H1 (cell line): ENCODE measurements at regions not wholly inside any gene's neighbourhood (a gene's known extent, or its start where the extent isn't known, plus 50 kb on each side); places are given as distances from the start of the nearest gene placed in this dataset.
A peak's percentile ranks its signal among the peaks of the same experiment; 100 is the strongest.

ENCODE experiments used
- CTCF ChIA-PET: fragments of 300-600 bp; sonication (Branson Sonifier 250); formaldehyde crosslinking; loops from one replicate; lab custom pipeline; 2021; ENCODE audit not compliant: partially characterized antibody; lab: Charles Lee
- POLR2A ChIA-PET: fragments of 300-600 bp; sonication (Branson Sonifier 250); formaldehyde crosslinking; loops from one replicate; lab custom pipeline; 2021; ENCODE audit warnings: inconsistent platforms; ENCODE audit not compliant: partially characterized antibody; lab: Charles Lee
- DNase-seq, 2 experiments: peaks; one replicate each; pipeline versions ENCODE4 v3.0.0 to v3.0.0-alpha.2; 2010 to 2022; ENCODE audit warnings: low spot score in 2 of 2, low read depth in 1 of 2, mixed read lengths in 1 of 2
- FAIRE-seq: peaks from 2 replicates; lab custom pipeline; 2011; peaks lifted over from hg19 to GRCh38; lab: Jason Lieb, UNC
- H2AFZ ChIP-seq: 2 replicates; pipeline ENCODE4 v1.8.1; 2012; ENCODE audit warnings: low read length, inconsistent platforms
- H2AK5ac ChIP-seq: 2 replicates; pipeline ENCODE4 v1.6.1; 2013; ENCODE audit warnings: low read depth, low read length
- H2BK120ac ChIP-seq: replicated peaks from 2 replicates; pipeline ENCODE3; 2013; ENCODE audit warnings: low read depth, low read length, inconsistent platforms
- H2BK12ac ChIP-seq: 2 replicates; pipeline ENCODE4 v1.6.1; 2013; ENCODE audit warnings: low read depth, low read length
- H2BK15ac ChIP-seq: 2 replicates; pipeline ENCODE4 v1.6.1; 2013; ENCODE audit warnings: low read length
- H2BK20ac ChIP-seq: 2 replicates; pipeline ENCODE4 v1.6.1; 2013; ENCODE audit warnings: low read length
- H2BK5ac ChIP-seq: 2 replicates; pipeline ENCODE4 v1.6.1; 2013; ENCODE audit warnings: low read depth, low read length
- H3K14ac ChIP-seq: 2 replicates; pipeline ENCODE4 v1.6.1; 2013; ENCODE audit warnings: inconsistent platforms; ENCODE audit not compliant: insufficient read length
- H3K18ac ChIP-seq: 2 replicates; pipeline ENCODE4 v1.6.1; 2013; ENCODE audit warnings: low read length; ENCODE audit errors: extremely low read depth
- H3K23ac ChIP-seq: 2 replicates; pipeline ENCODE4 v1.6.1; 2013; ENCODE audit warnings: inconsistent platforms; ENCODE audit not compliant: insufficient read length
- H3K23me2 ChIP-seq: 2 replicates; pipeline ENCODE4 v1.6.1; 2013; ENCODE audit warnings: low read depth, low read length
- H3K27ac ChIP-seq: 2 replicates; pipeline ENCODE4 v1.6.1; 2011; ENCODE audit warnings: low read depth, low read length, inconsistent platforms
- H3K27me3 ChIP-seq, 4 experiments: replicated peaks in 1 of 4; 1 replicate in 1 of 4; 2 replicates in 3 of 4; pipeline versions ENCODE4 v1.6.1 to v1.8.1; 2011 to 2013; ENCODE audit warnings: low read length in 3 of 4, mild to moderate bottlenecking in 3 of 4, inconsistent platforms in 2 of 4, mixed read lengths in 2 of 4, moderate library complexity in 1 of 4; ENCODE audit not compliant: control insufficient read depth in 3 of 4, insufficient read depth in 3 of 4; ENCODE audit errors: extremely low read depth in 1 of 4
- H3K36me3 ChIP-seq, 4 experiments: 2 replicates each; pipeline versions ENCODE4 v1.6.1 to v1.8.1; 2011 to 2013; ENCODE audit warnings: mild to moderate bottlenecking in 4 of 4, low read length in 3 of 4, moderate library complexity in 2 of 4, control low read depth in 1 of 4, inconsistent platforms in 1 of 4; ENCODE audit not compliant: insufficient read depth in 4 of 4, control insufficient read depth in 2 of 4
- H3K4ac ChIP-seq: replicated peaks from 2 replicates; pipeline ENCODE3; 2013; ENCODE audit warnings: low read length, low read depth, mixed read lengths, inconsistent platforms; ENCODE audit not compliant: insufficient read length
- H3K4me1 ChIP-seq, 4 experiments: replicated peaks in 1 of 4; 1 replicate in 1 of 4; 2 replicates in 3 of 4; pipeline versions ENCODE4 v1.6.1 to v1.8.1; 2011 to 2013; ENCODE audit warnings: low read length in 3 of 4, inconsistent platforms in 2 of 4, mixed read lengths in 1 of 4; ENCODE audit not compliant: insufficient read depth in 4 of 4, control insufficient read depth in 3 of 4
- H3K4me2 ChIP-seq, 2 experiments: 2 replicates each; pipeline versions ENCODE4 v1.6.1 to v1.8.1; 2011 to 2013; ENCODE audit warnings: low read depth in 2 of 2, low read length in 2 of 2, control low read depth in 1 of 2, inconsistent platforms in 1 of 2, mild to moderate bottlenecking in 1 of 2; ENCODE audit not compliant: insufficient read depth in 1 of 2
- H3K4me3 ChIP-seq, 4 experiments: fragments of 200-600, 300-600 bp in 1 of 4; sonication (generic), shearing (Covaris generic), sonication (Bioruptor Twin) in 1 of 4; 2 replicates each; pipeline versions ENCODE4 v1.5.1 to v1.8.1; 2011 to 2016; ENCODE audit warnings: low read length in 4 of 4, low read depth in 3 of 4, control low read depth in 2 of 4, inconsistent platforms in 2 of 4, mild to moderate bottlenecking in 2 of 4, mixed read lengths in 1 of 4, moderate library complexity in 1 of 4; ENCODE audit not compliant: insufficient read depth in 2 of 4; ENCODE audit errors: extremely low read depth in 1 of 4
- H3K56ac ChIP-seq: replicated peaks from 2 replicates; pipeline ENCODE3; 2013; ENCODE audit warnings: low read depth, mild to moderate bottlenecking, mixed read lengths, low read length, inconsistent platforms; ENCODE audit not compliant: insufficient read length
- H3K79me1 ChIP-seq: 2 replicates; pipeline ENCODE4 v1.6.1; 2013; ENCODE audit warnings: low read depth, low read length, control low read depth
- H3K79me2 ChIP-seq, 2 experiments: 2 replicates each; pipeline versions ENCODE4 v1.6.1 to v1.8.1; 2012 to 2013; ENCODE audit warnings: low read length in 2 of 2, mild to moderate bottlenecking in 2 of 2, inconsistent platforms in 1 of 2; ENCODE audit not compliant: insufficient read depth in 2 of 2, control insufficient read depth in 1 of 2
- H3K9ac ChIP-seq, 4 experiments: replicated peaks in 1 of 4; 1 replicate in 1 of 4; 2 replicates in 3 of 4; pipeline versions ENCODE4 v1.6.1 to v1.8.1; 2011 to 2013; ENCODE audit warnings: low read depth in 3 of 4, low read length in 3 of 4, control low read depth in 2 of 4, mild to moderate bottlenecking in 2 of 4, moderate library complexity in 2 of 4, inconsistent platforms in 1 of 4; ENCODE audit errors: extremely low read depth in 1 of 4
- H3K9me3 ChIP-seq, 2 experiments: 2 replicates each; pipeline versions ENCODE4 v1.6.1 to v1.8.1; 2012 to 2013; ENCODE audit warnings: mild to moderate bottlenecking in 2 of 2, moderate library complexity in 2 of 2, control low read depth in 1 of 2, inconsistent platforms in 1 of 2, low read depth in 1 of 2, low read length in 1 of 2, mixed read lengths in 1 of 2; ENCODE audit not compliant: insufficient read depth in 2 of 2
- H4K20me1 ChIP-seq, 2 experiments: replicated peaks in 1 of 2; 2 replicates each; pipeline versions ENCODE3 to v1.8.1; 2011 to 2013; ENCODE audit warnings: inconsistent platforms in 2 of 2, low read length in 2 of 2, mild to moderate bottlenecking in 1 of 2; ENCODE audit not compliant: insufficient read depth in 2 of 2, control insufficient read depth in 1 of 2
- H4K5ac ChIP-seq: 2 replicates; pipeline ENCODE4 v1.6.1; 2013; ENCODE audit warnings: low read length, low read depth, mixed read lengths, inconsistent platforms; ENCODE audit not compliant: insufficient read length
- H4K8ac ChIP-seq: 2 replicates; pipeline ENCODE4 v1.8.0; 2013; ENCODE audit warnings: mild to moderate bottlenecking, moderate library complexity, low read length, inconsistent platforms; ENCODE audit not compliant: insufficient read depth; ENCODE audit errors: extremely low read depth
- H4K91ac ChIP-seq: replicated peaks from 2 replicates; pipeline ENCODE3; 2013; ENCODE audit warnings: low read length, mixed read lengths, inconsistent platforms; ENCODE audit not compliant: insufficient read length
- BCL11A ChIP-seq, 2 experiments: IDR thresholded peaks; one replicate each; pipeline ENCODE4 v1.6.1; 2011; ENCODE audit warnings: low read depth in 2 of 2, low read length in 2 of 2, mild to moderate bottlenecking in 2 of 2
- CHD2 ChIP-seq: IDR thresholded peaks from 2 replicates; pipeline ENCODE4 v1.6.1; 2012; ENCODE audit warnings: low read length, improper control_type of control experiment
- CREB1 ChIP-seq: IDR thresholded peaks from 2 replicates; pipeline ENCODE4 v1.6.1; 2012; ENCODE audit warnings: inconsistent platforms
- CTCF ChIP-seq, 3 experiments: IDR thresholded peaks; 1 replicate in 2 of 3; 2 replicates in 1 of 3; pipeline versions ENCODE4 v1.5.1 to v1.6.1; 2011; ENCODE audit warnings: low read length in 3 of 3, mild to moderate bottlenecking in 3 of 3, inconsistent platforms in 2 of 3, low read depth in 1 of 3, moderate library complexity in 1 of 3; ENCODE audit not compliant: insufficient read depth in 1 of 3; ENCODE audit errors: control extremely low read depth in 1 of 3
- GABPA ChIP-seq: IDR thresholded peaks from 2 replicates; pipeline ENCODE4 v1.6.1; 2011; ENCODE audit warnings: mild to moderate bottlenecking, low read length, moderate library complexity, borderline replicate concordance; ENCODE audit not compliant: insufficient read depth
- HDAC2 ChIP-seq, 2 experiments: fragments of 300-600 bp in 1 of 2; sonication (generic) in 1 of 2; IDR thresholded peaks; 2 replicates each; pipeline ENCODE4 v1.6.1; 2011 to 2012; ENCODE audit warnings: low read depth in 2 of 2, low read length in 2 of 2, mild to moderate bottlenecking in 2 of 2, moderate library complexity in 2 of 2, borderline replicate concordance in 1 of 2, inconsistent platforms in 1 of 2
- HDAC6 ChIP-seq: IDR thresholded peaks from one replicate; pipeline ENCODE4 v1.7.1; 2012; ENCODE audit warnings: low read depth, mild to moderate bottlenecking, inconsistent platforms, low read length, moderate library complexity
- PHF8 ChIP-seq: fragments of 200-600 bp; sonication (generic); conservative IDR thresholded peaks from 2 replicates; pipeline ENCODE4 v1.7.1; 2012; ENCODE audit warnings: low read depth, mild to moderate bottlenecking, inconsistent platforms, low read length, moderate library complexity
- RAD21 ChIP-seq, 2 experiments: IDR thresholded peaks in 1 of 2; conservative IDR thresholded peaks in 1 of 2; 2 replicates each; pipeline ENCODE4 v1.6.1; 2011; ENCODE audit warnings: low read depth in 2 of 2, low read length in 2 of 2, improper control_type of control experiment in 1 of 2, inconsistent platforms in 1 of 2, mild to moderate bottlenecking in 1 of 2, moderate library complexity in 1 of 2
- TAF1 ChIP-seq: IDR thresholded peaks from 2 replicates; pipeline ENCODE4 v1.6.1; 2011; ENCODE audit warnings: mild to moderate bottlenecking, low read depth, low read length
- TAF7 ChIP-seq: optimal IDR thresholded peaks from 2 replicates; pipeline ENCODE3; 2011; ENCODE audit warnings: low read depth, mild to moderate bottlenecking, inconsistent platforms, low read length, moderate library complexity, borderline replicate concordance
- WGBS, 2 experiments: shearing (Covaris generic) in 1 of 2; methylation state at CpG; one replicate each; pipeline versions ENCODE4 v1.1.6 to v1.1.7; 2013 to 2015; ENCODE audit warnings: low lambda C conversion rate in 2 of 2, mixed read lengths in 2 of 2, inconsistent platforms in 1 of 2, low coverage in 1 of 2, missing lambda C conversion rate in 1 of 2; ENCODE audit not compliant: insufficient replicate concordance in 2 of 2, insufficient coverage in 1 of 2, insufficient read length in 1 of 2; ENCODE audit errors: extremely low coverage in 1 of 2, missing lambda C conversion rate in 1 of 2; 5-methylcytosine and 5-hydroxymethylcytosine counted together

DNA sequence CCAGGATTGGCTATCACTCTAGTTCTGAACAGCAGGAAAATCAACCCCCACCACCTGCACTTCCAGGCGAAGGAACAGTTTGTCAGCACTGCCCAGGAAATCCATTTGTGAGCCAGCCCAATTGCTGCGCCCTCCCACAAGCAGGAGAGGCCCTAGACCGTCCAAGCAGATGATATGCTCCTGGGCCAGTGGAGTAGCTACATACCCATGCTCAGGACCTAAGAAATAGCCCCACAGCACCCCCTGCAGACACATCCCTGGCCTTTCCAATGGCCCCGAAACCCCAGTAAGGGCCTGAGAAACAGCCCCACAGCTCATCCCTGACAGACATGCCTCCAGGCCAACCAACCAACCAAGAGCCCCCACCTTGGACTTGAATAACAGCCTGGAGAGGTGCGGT lies 111.5 kb upstream of the ZC3H11B start:
- Histone ChIP-seq H2BK20ac (no peak overlapping the region), H3K23me2 (no peaks in the 10 kb centered on the region), H4K8ac (no peak overlapping the region), H3K79me2 (no peaks in the 10 kb centered on the region), H4K20me1 (no peaks in the 10 kb centered on the region), H2BK5ac (no peak overlapping the region), H3K4me3 (no peak overlapping the region), H3K9me3 (peaks cover 0 to 11% of the 10 kb centered on the region in 2 experiments; a peak in 1 of 4 replicates), H3K27ac (no peak overlapping the region), H3K23ac (no peak overlapping the region), H3K56ac (no peak overlapping the region), H2BK12ac (no peak overlapping the region), H2AK5ac (no peak overlapping the region), H3K4me2 (no peak overlapping the region), H2BK120ac (no peak overlapping the region), H2BK15ac (no peak overlapping the region), H4K91ac (no peak overlapping the region), H4K5ac (no peak overlapping the region), H3K36me3 (no peaks in the 10 kb centered on the region), H3K79me1 (no peaks in the 10 kb centered on the region), H3K18ac (no peak overlapping the region), H3K14ac (no peak overlapping the region), H3K9ac (no peak overlapping the region), H3K4ac (no peak overlapping the region), H3K4me1 (no peaks in the 10 kb centered on the region)
- DNase-seq (no peak), FAIRE-seq (no peak)
- POLR2A ChIA-PET, result no interaction called here
- 93% methylated on average over 5 of the region's 5 CpGs; no CpG with 5 or more reads in 1 of the 2 experiments for WGBS, 2 experiments
- TF ChIP-seq HDAC6, result no peak
- TF ChIP-seq TAF7, result no peak
- no peak for TF ChIP-seq TAF1
- no peak for TF ChIP-seq CHD2
- no peak for TF ChIP-seq HDAC2 (IDR thresholded peaks at IDR 0.05; ENCODE audit: borderline replicate concordance in 1 of 2, low read depth in 2 of 2, low read length in 2 of 2)
- TF ChIP-seq CREB1, result no peak
- peak; percentile 33 to 56; a peak in 3 of 4 replicates for TF ChIP-seq RAD21 (IDR thresholded peaks at IDR 0.05 in 1 of 2, conservative IDR thresholded peaks at IDR 0.05 in 1 of 2; ENCODE audit: low read depth in 2 of 2, low read length in 2 of 2)
- TF ChIP-seq PHF8, result no peak
- TF ChIP-seq GABPA, result no peak
- peak in 2 of 3 experiments; percentile 37 to 42; a peak in 3 of 4 replicates for TF ChIP-seq CTCF (IDR thresholded peaks at IDR 0.05; ENCODE audit: control extremely low read depth in 1 of 3, insufficient read depth in 1 of 3, low read depth in 1 of 3, low read length in 3 of 3)
- no peak for TF ChIP-seq BCL11A (IDR thresholded peaks at IDR 0.05; ENCODE audit: low read depth in 2 of 2, low read length in 2 of 2)
- TF ChIP-seq, all 59 proteins: peak for 2
- CTCF ChIA-PET, result interaction anchor here (0.6 to 1.8 kb wide), 11 partner anchors 15 to 710 kb away, joined by 3 to 6 read pairs (median 3); no protein-coding TSS in a partner anchor
- H3K27me3 ChIP-seq, result no peaks in the 10 kb centered on the region
- H2AFZ ChIP-seq, result no peak overlapping the region
